ENCODE measurements at regions not wholly inside any gene's neighbourhood (a gene's known extent, or its start where the extent isn't known, plus 50 kb on each side); places are given as distances from the start of the nearest gene placed in this dataset.

DNA sequence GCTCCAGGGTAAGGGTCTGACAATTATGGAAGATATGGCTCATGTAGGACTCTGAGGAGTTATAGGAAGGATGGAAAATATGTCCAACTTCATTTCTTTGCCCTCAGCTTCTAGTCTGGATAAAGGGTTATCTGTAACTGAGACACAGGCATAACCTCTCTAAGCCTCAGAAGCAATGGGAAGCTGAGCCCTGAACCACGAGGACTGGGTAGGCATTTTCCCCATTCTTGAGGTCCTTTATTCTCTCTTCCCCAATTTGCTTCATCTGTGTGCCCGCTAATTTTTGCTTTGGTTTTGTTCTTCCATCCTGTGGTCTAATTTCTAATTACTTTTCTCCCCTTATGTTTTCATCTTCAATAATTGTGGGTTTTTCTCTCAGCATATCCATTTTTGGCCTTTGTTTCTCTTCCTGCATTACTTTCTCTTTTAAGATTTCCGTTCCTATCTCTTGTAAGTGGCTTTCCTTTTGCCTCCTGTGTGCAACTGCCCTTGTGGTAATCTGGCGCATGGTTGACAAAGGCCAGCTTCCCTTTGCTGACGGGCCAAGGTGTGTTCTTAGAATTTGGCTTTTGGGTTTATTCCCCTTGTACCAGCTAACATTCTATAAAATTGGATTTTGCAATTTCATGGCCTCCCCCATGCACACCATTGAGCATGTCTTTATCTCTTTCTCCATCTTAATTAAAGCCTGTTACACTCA, 343.8 kb downstream of the TXNL1 start:
- H3K36me3 Mint-ChIP-seq (ENCODE audit: insufficient read depth in 1 of 3, low read depth in 3 of 3): no peaks in the 10 kb centered on the region
- DNase-seq: no peak
- no peak overlapping the region for H3K9ac ChIP-seq (ENCODE audit: extremely low read depth, insufficient read length, low read length)
- no peak overlapping the region for H3K14ac ChIP-seq (ENCODE audit: insufficient read depth, low read length)
- no peak overlapping the region for H2AK5ac ChIP-seq (ENCODE audit: insufficient read length, low read length)
- H3K23me2 ChIP-seq (ENCODE audit: insufficient read length, low read depth, low read length, poor library complexity, severe bottlenecking): no peaks in the 10 kb centered on the region
- no peak overlapping the region for H3K23ac ChIP-seq (ENCODE audit: insufficient read length, low read depth, low read length)
- TF ChIP-seq, protein P1, sequence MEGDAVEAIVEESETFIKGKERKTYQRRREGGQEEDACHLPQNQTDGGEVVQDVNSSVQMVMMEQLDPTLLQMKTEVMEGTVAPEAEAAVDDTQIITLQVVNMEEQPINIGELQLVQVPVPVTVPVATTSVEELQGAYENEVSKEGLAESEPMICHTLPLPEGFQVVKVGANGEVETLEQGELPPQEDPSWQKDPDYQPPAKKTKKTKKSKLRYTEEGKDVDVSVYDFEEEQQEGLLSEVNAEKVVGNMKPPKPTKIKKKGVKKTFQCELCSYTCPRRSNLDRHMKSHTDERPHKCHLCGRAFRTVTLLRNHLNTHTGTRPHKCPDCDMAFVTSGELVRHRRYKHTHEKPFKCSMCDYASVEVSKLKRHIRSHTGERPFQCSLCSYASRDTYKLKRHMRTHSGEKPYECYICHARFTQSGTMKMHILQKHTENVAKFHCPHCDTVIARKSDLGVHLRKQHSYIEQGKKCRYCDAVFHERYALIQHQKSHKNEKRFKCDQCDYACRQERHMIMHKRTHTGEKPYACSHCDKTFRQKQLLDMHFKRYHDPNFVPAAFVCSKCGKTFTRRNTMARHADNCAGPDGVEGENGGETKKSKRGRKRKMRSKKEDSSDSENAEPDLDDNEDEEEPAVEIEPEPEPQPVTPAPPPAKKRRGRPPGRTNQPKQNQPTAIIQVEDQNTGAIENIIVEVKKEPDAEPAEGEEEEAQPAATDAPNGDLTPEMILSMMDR (conservative IDR thresholded peaks at IDR 0.05): no peak
- H2BK12ac ChIP-seq (ENCODE audit: insufficient read length, low read depth, low read length): no peak overlapping the region
- H3K56ac ChIP-seq (ENCODE audit: insufficient read length, low read depth, low read length): no peak overlapping the region
- no peaks in the 10 kb centered on the region for H3K4me1 ChIP-seq (ENCODE audit: insufficient read depth, low read length)
- H3K27me3 Mint-ChIP-seq (ENCODE audit: low read depth): no peaks in the 10 kb centered on the region
- no peak overlapping the region for H3K4me3 Mint-ChIP-seq
- H4K8ac ChIP-seq (replicated peaks; ENCODE audit: insufficient read length, low read depth, low read length): no peak overlapping the region
- no peaks in the 10 kb centered on the region; the same call in 1 of the 2 replicates for H3K27me3 ChIP-seq (ENCODE audit: insufficient read depth, low read length)
- no peak overlapping the region for H2BK120ac ChIP-seq (ENCODE audit: low read depth, low read length, poor library complexity, severe bottlenecking)
- no peak overlapping the region for H3T11ph ChIP-seq (ENCODE audit: low read length)
- no peaks in the 10 kb centered on the region for H3K79me2 ChIP-seq (ENCODE audit: insufficient read depth, low read length)
- H3K79me1 ChIP-seq (ENCODE audit: insufficient read depth, low read depth, low read length, poor library complexity, severe bottlenecking): no peaks in the 10 kb centered on the region
- no peak overlapping the region for H2AFZ ChIP-seq (ENCODE audit: low read length)
- H2BK20ac ChIP-seq (ENCODE audit: low read depth, low read length, poor library complexity, severe bottlenecking): no peak overlapping the region
- no peak overlapping the region for H3K27ac Mint-ChIP-seq
- H4K5ac ChIP-seq (ENCODE audit: insufficient read length, low read depth, low read length): no peak overlapping the region
- H3K9me3 Mint-ChIP-seq: no peaks in the 10 kb centered on the region
- no peaks in the 10 kb centered on the region for H4K20me1 ChIP-seq (ENCODE audit: control insufficient read depth, insufficient read depth, insufficient read length)
- no peak overlapping the region for H2BK15ac ChIP-seq (ENCODE audit: low read depth, low read length)
- no peaks in the 10 kb centered on the region for H3K9me3 ChIP-seq (ENCODE audit: control insufficient read depth, low read depth, low read length)
- WGBS (ENCODE audit: extremely low coverage, insufficient read length, low lambda C conversion rate): no CpG with 5 or more reads among the region's 5 CpGs
- no peak overlapping the region for H2BK5ac ChIP-seq (ENCODE audit: insufficient read length, low read length)
- H4K91ac ChIP-seq (ENCODE audit: insufficient read length, low read depth, low read length): no peak overlapping the region
- H3K4me2 ChIP-seq (ENCODE audit: insufficient read depth, insufficient read length, low read length): no peak overlapping the region
- no peaks in the 10 kb centered on the region for H3K4me1 Mint-ChIP-seq
- H3K18ac ChIP-seq (ENCODE audit: insufficient read length, low read depth, low read length): no peak overlapping the region
- no peak overlapping the region for H3K27ac ChIP-seq (ENCODE audit: insufficient read length, low read depth, low read length)
- H3K4ac ChIP-seq (ENCODE audit: low read depth, low read length): no peak overlapping the region
